Esophagus muscularis mucosa (tissue), 3 donors: ENCODE measurements at regions not wholly inside any gene's neighbourhood (a gene's known extent, or its start where the extent isn't known, plus 50 kb on each side); places are given as distances from the start of the nearest gene placed in this dataset.

ENCODE experiments used
- POLR2A ChIP-seq: fragments of 450-650 bp; IDR thresholded peaks from one replicate; pipeline ENCODE4 v1.6.1; 2017; ENCODE audit warnings: antibody characterized with exemption, moderate library complexity, mild to moderate bottlenecking, low read depth
- POLR2AphosphoS5 ChIP-seq, 2 donors: sonication (generic); formaldehyde crosslinking; IDR thresholded peaks; one replicate each; pipeline ENCODE4 v1.6.1; 2017; ENCODE audit warnings: antibody characterized with exemption in 2 of 2
- TF ChIP-seq, protein P1 (sequence below), 3 experiments: fragments of 200-600 bp in 2 of 3; fragments of 450-650 bp in 1 of 3; sonication (generic) in 2 of 3; IDR thresholded peaks; one replicate each; pipeline ENCODE4 v1.5.1; 2017 to 2019; ENCODE audit warnings: antibody characterized with exemption in 3 of 3, mild to moderate bottlenecking in 2 of 3, moderate library complexity in 1 of 3

DNA sequence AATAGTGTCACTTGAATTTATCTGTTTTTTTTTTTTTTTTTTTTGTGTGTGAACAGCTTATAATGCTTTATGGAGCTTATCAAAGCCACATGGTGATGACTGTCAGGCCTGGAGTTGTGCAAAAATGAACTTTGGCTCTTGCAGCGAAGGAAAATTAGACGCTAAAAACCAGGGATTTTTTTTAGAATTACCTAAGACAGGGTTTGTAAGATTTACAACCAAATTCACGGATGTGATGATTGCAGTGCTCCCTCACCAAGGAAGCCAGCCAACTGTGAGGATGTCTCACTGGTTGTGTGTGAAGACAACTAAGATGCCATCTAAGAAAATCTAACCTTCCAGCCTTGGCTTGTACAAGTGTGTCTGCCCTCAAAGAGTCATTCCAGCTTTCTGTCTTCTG lies 127.1 kb upstream of the SLC4A4 start:
- TF ChIP-seq, protein P1, sequence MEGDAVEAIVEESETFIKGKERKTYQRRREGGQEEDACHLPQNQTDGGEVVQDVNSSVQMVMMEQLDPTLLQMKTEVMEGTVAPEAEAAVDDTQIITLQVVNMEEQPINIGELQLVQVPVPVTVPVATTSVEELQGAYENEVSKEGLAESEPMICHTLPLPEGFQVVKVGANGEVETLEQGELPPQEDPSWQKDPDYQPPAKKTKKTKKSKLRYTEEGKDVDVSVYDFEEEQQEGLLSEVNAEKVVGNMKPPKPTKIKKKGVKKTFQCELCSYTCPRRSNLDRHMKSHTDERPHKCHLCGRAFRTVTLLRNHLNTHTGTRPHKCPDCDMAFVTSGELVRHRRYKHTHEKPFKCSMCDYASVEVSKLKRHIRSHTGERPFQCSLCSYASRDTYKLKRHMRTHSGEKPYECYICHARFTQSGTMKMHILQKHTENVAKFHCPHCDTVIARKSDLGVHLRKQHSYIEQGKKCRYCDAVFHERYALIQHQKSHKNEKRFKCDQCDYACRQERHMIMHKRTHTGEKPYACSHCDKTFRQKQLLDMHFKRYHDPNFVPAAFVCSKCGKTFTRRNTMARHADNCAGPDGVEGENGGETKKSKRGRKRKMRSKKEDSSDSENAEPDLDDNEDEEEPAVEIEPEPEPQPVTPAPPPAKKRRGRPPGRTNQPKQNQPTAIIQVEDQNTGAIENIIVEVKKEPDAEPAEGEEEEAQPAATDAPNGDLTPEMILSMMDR (IDR thresholded peaks at IDR 0.05): no peak
- TF ChIP-seq POLR2A: no peak
- no peak for TF ChIP-seq POLR2AphosphoS5 (IDR thresholded peaks at IDR 0.05)
